Lower lobe of right lung (tissue), 2 donors: ENCODE measurements at regions not wholly inside any gene's neighbourhood (a gene's known extent, or its start where the extent isn't known, plus 50 kb on each side); places are given as distances from the start of the nearest gene placed in this dataset.

Experiments
- ATAC-seq, 2 donors: fragments of 200-7000 bp; cut with Tn5 transposase; one replicate each; pipeline ENCODE4 v1.9.1; 2020 to 2022; ENCODE audit warnings: mild to moderate bottlenecking in 2 of 2, moderate library complexity in 2 of 2
- DNase-seq: peaks from one replicate; pipeline ENCODE4 v3.0.0-alpha.2; 2020
- H3K27ac ChIP-seq: fragments of 200-600 bp; one replicate; pipeline ENCODE4 v1.8.0; 2022
- H3K27me3 ChIP-seq: fragments of 200-600 bp; one replicate; pipeline ENCODE4 v1.8.0; 2022; ENCODE audit warnings: low read depth
- H3K36me3 ChIP-seq: fragments of 200-600 bp; one replicate; pipeline ENCODE4 v1.8.0; 2022; ENCODE audit warnings: mild to moderate bottlenecking
- H3K4me1 ChIP-seq: fragments of 200-600 bp; one replicate; pipeline ENCODE4 v1.8.0; 2022
- H3K4me3 ChIP-seq: fragments of 200-600 bp; one replicate; pipeline ENCODE4 v1.8.0; 2022; ENCODE audit warnings: mild to moderate bottlenecking
- H3K9me3 ChIP-seq: fragments of 200-600 bp; one replicate; pipeline ENCODE4 v1.8.0; 2022
- CTCF ChIP-seq: fragments of 200-600 bp; IDR thresholded peaks from one replicate; pipeline ENCODE4 v1.8.0; 2022; ENCODE audit warnings: antibody characterized with exemption, mild to moderate bottlenecking
- intact Hi-C: fragments of 100-400 bp; cut with DNase I; formaldehyde crosslinking; loops from one replicate; pipeline ENCODE4 v1.11.0; 2022
- donor health status: DM: no; HTN: yes; CAD: no; lungs with severe emphysema.

- no peak overlapping the region for H3K4me3 ChIP-seq
- intact Hi-C loops: no loop called here
- no peaks in the 10 kb centered on the region for H3K36me3 ChIP-seq
- H3K4me1 ChIP-seq: no peaks in the 10 kb centered on the region
- no peaks in the 10 kb centered on the region for H3K27me3 ChIP-seq
- TF ChIP-seq CTCF: peak; percentile 51
- H3K9me3 ChIP-seq: no peaks in the 10 kb centered on the region
- DNase-seq (no peak), ATAC-seq (peak; percentile 84 to 90)
- no peak overlapping the region for H3K27ac ChIP-seq
Observed at GRCh38 chr6:18997375-18997826, 610.3 kb downstream of the RNF144B start.

- H3K9me3 ChIP-seq: no peaks in the 10 kb centered on the region
- no peaks in the 10 kb centered on the region for H3K36me3 ChIP-seq
- TF ChIP-seq CTCF: no peak
- H3K4me1 ChIP-seq: no peaks in the 10 kb centered on the region
- no peak overlapping the region for H3K4me3 ChIP-seq
- intact Hi-C loops: no loop called here
- H3K27me3 ChIP-seq: no peaks in the 10 kb centered on the region
- ATAC-seq: no peak
- DNase-seq: no peak
- H3K27ac ChIP-seq: no peak overlapping the region
Observed at GRCh38 chr6:19002976-19003560, 615.9 kb downstream of the RNF144B start.

GRCh38 chr6:19004176-19004575, 617.0 kb downstream of the RNF144B start:
- TF ChIP-seq CTCF: no peak
- no peaks in the 10 kb centered on the region for H3K27me3 ChIP-seq
- DNase-seq (no peak), ATAC-seq (no peak)
- no peaks in the 10 kb centered on the region for H3K9me3 ChIP-seq
- H3K27ac ChIP-seq: no peak overlapping the region
- no peaks in the 10 kb centered on the region for H3K4me1 ChIP-seq
- intact Hi-C loops: no loop called here
- H3K4me3 ChIP-seq: no peak overlapping the region
- H3K36me3 ChIP-seq: no peaks in the 10 kb centered on the region

- no peaks in the 10 kb centered on the region for H3K27me3 ChIP-seq
- no peaks in the 10 kb centered on the region for H3K9me3 ChIP-seq
- no peak overlapping the region for H3K4me3 ChIP-seq
- no peak overlapping the region for H3K27ac ChIP-seq
- no peaks in the 10 kb centered on the region for H3K4me1 ChIP-seq
- DNase-seq (no peak), ATAC-seq (no peak)
- no peak for TF ChIP-seq CTCF
- H3K36me3 ChIP-seq: no peaks in the 10 kb centered on the region
- intact Hi-C loops: no loop called here
Observed at GRCh38 chr6:19009769-19010168, 622.6 kb downstream of the RNF144B start.

- Histone ChIP-seq H3K27ac (no peak overlapping the region), H3K36me3 (no peaks in the 10 kb centered on the region), H3K4me3 (no peak overlapping the region), H3K27me3 (no peaks in the 10 kb centered on the region), H3K9me3 (no peaks in the 10 kb centered on the region), H3K4me1 (no peaks in the 10 kb centered on the region)
- DNase-seq (no peak), ATAC-seq (no peak)
- intact Hi-C loops: no loop called here
- TF ChIP-seq CTCF: no peak
Observed at GRCh38 chr6:19013026-19013705, 626.0 kb downstream of the RNF144B start.
